Endothelial cell (in vitro differentiated cells): ENCODE measurements at regions not wholly inside any gene's neighbourhood (a gene's known extent, or its start where the extent isn't known, plus 50 kb on each side); places are given as distances from the start of the nearest gene placed in this dataset.

Experiments
- DNase-seq: peaks from one replicate; pipeline ENCODE4 v3.0.0; 2021; ENCODE audit warnings: low spot score
- H3K27ac Mint-ChIP-seq: one replicate; pipeline ENCODE4 v1.8.0; 2021; ENCODE audit warnings: mixed read lengths, inconsistent platforms; ENCODE audit not compliant: unreplicated experiment
- H3K27me3 Mint-ChIP-seq: one replicate; pipeline ENCODE4 v1.8.0; 2021; ENCODE audit warnings: mild to moderate bottlenecking, moderate library complexity, mixed read lengths, inconsistent platforms; ENCODE audit not compliant: unreplicated experiment
- H3K36me3 Mint-ChIP-seq: one replicate; pipeline ENCODE4 v1.8.0; 2021; ENCODE audit warnings: mild to moderate bottlenecking, low read depth, mixed read lengths, inconsistent platforms; ENCODE audit not compliant: unreplicated experiment
- H3K4me1 Mint-ChIP-seq: one replicate; pipeline ENCODE4 v1.8.0; 2021; ENCODE audit warnings: mild to moderate bottlenecking, mixed read lengths, inconsistent platforms; ENCODE audit not compliant: unreplicated experiment
- H3K4me3 Mint-ChIP-seq: one replicate; pipeline ENCODE4 v1.8.0; 2021; ENCODE audit warnings: mild to moderate bottlenecking, mixed read lengths, inconsistent platforms; ENCODE audit not compliant: unreplicated experiment
- H3K9me3 Mint-ChIP-seq: one replicate; pipeline ENCODE4 v1.8.0; 2021; ENCODE audit warnings: mixed read lengths, inconsistent platforms; ENCODE audit not compliant: unreplicated experiment
- CTCF ChIP-seq: fragments of 200-600 bp; sonication (generic); IDR thresholded peaks from one replicate; pipeline ENCODE4 v1.5.0; 2021; ENCODE audit warnings: antibody characterized with exemption; ENCODE audit not compliant: unreplicated experiment

- DNase-seq, result no peak
- H3K27ac Mint-ChIP-seq, result no peak overlapping the region
- peaks cover 11% of the 10 kb centered on the region for H3K4me1 Mint-ChIP-seq
- H3K36me3 Mint-ChIP-seq, result no peaks in the 10 kb centered on the region
- no peak overlapping the region for H3K4me3 Mint-ChIP-seq
- H3K9me3 Mint-ChIP-seq, result no peaks in the 10 kb centered on the region
- TF ChIP-seq CTCF, result no peak
- H3K27me3 Mint-ChIP-seq, result peaks cover 2% of the 10 kb centered on the region
These were observed 108.3 kb upstream of the HDAC9 start for GRCh38 chr7:18387191-18387735.

- Mint-ChIP-seq H3K9me3 (no peaks in the 10 kb centered on the region), H3K36me3 (no peaks in the 10 kb centered on the region), H3K27ac (no peak overlapping the region), H3K27me3 (peaks cover 4% of the 10 kb centered on the region), H3K4me3 (no peak overlapping the region), H3K4me1 (peaks cover 15% of the 10 kb centered on the region)
- DNase-seq, result no peak
- no peak for TF ChIP-seq CTCF
These were observed 105.0 kb upstream of the HDAC9 start for GRCh38 chr7:18390535-18390907.

GRCh38 chr7:18393465-18394118, 102.0 kb upstream of the HDAC9 start:
- no peak for TF ChIP-seq CTCF
- Mint-ChIP-seq H3K36me3 (no peaks in the 10 kb centered on the region), H3K27me3 (peaks cover 4% of the 10 kb centered on the region), H3K9me3 (no peaks in the 10 kb centered on the region), H3K27ac (no peak overlapping the region), H3K4me3 (no peak overlapping the region), H3K4me1 (peaks cover 16% of the 10 kb centered on the region)
- DNase-seq, result no peak

GRCh38 chr7:18395868-18396267, 99.7 kb upstream of the HDAC9 start:
- H3K27ac Mint-ChIP-seq, result no peak overlapping the region
- DNase-seq, result no peak
- H3K4me1 Mint-ChIP-seq, result peaks cover 5% of the 10 kb centered on the region
- no peak for TF ChIP-seq CTCF
- no peaks in the 10 kb centered on the region for H3K9me3 Mint-ChIP-seq
- no peak overlapping the region for H3K4me3 Mint-ChIP-seq
- peaks cover 2% of the 10 kb centered on the region for H3K27me3 Mint-ChIP-seq
- no peaks in the 10 kb centered on the region for H3K36me3 Mint-ChIP-seq

GRCh38 chr7:18396953-18397352, 98.6 kb upstream of the HDAC9 start:
- no peak for DNase-seq
- Mint-ChIP-seq H3K4me3 (no peak overlapping the region), H3K27me3 (peaks cover 2% of the 10 kb centered on the region), H3K27ac (no peak overlapping the region), H3K36me3 (no peaks in the 10 kb centered on the region), H3K9me3 (no peaks in the 10 kb centered on the region), H3K4me1 (peaks cover 5% of the 10 kb centered on the region)
- TF ChIP-seq CTCF, result no peak
